ENCODE measurements at regions not wholly inside any gene's neighbourhood (a gene's known extent, or its start where the extent isn't known, plus 50 kb on each side); places are given as distances from the start of the nearest gene placed in this dataset.
A peak's percentile ranks its signal among the peaks of the same experiment; 100 is the strongest.
"Not testable (repeated sequence)": the region's sequence is repeated elsewhere in the genome, so short reads cannot be mapped to it uniquely, and the experiment has no call there.

- not testable (repeated sequence) for DNase-seq (ENCODE audit: low read depth)
Observed at GRCh38 chr9:41018948-41019347, 109.5 kb downstream of the FOXD4L6 start.

GRCh38 chr9:41016699-41017098, 111.8 kb downstream of the FOXD4L6 start:
- not testable (repeated sequence) for DNase-seq (ENCODE audit: low read depth)

- DNase-seq (ENCODE audit: low read depth) = not testable (repeated sequence)
Observed at GRCh38 chr9:40999952-41000700, 128.4 kb downstream of the FOXD4L6 start.

- not testable (repeated sequence) for DNase-seq (ENCODE audit: low read depth)
Observed at GRCh38 chr9:40995490-40995889, 133.0 kb downstream of the FOXD4L6 start.

GRCh38 chr9:40993842-40994241, 134.6 kb downstream of the FOXD4L6 start:
- not testable (repeated sequence) for DNase-seq (ENCODE audit: low read depth)

- DNase-seq (ENCODE audit: low read depth) = not testable (repeated sequence)
Observed at GRCh38 chr9:40993375-40993774, 135.1 kb downstream of the FOXD4L6 start.

GRCh38 chr9:40992472-40992821, 136.0 kb downstream of the FOXD4L6 start:
- DNase-seq (ENCODE audit: low read depth) = not testable (repeated sequence)

GRCh38 chr9:40991741-40992471, 136.6 kb downstream of the FOXD4L6 start:
- DNase-seq (ENCODE audit: low read depth) = peak; percentile 97

GRCh38 chr9:40991100-40991740, 137.3 kb downstream of the FOXD4L6 start:
- DNase-seq (ENCODE audit: low read depth) = not testable (repeated sequence)

- DNase-seq (ENCODE audit: low read depth) = not testable (repeated sequence)
Observed at GRCh38 chr9:40986332-40986731, 142.1 kb downstream of the FOXD4L6 start.

- DNase-seq (ENCODE audit: low read depth) = not testable (repeated sequence)
Observed at GRCh38 chr9:40975351-40975750, 153.1 kb downstream of the FOXD4L6 start.

GRCh38 chr9:40974912-40975311, 153.6 kb downstream of the FOXD4L6 start:
- not testable (repeated sequence) for DNase-seq (ENCODE audit: low read depth)

GRCh38 chr9:40971773-40972172, 156.7 kb downstream of the FOXD4L6 start:
- DNase-seq (ENCODE audit: low read depth) = not testable (repeated sequence)

- not testable (repeated sequence) for DNase-seq (ENCODE audit: low read depth)
Observed at GRCh38 chr9:40970340-40970739, 158.1 kb downstream of the FOXD4L6 start.

GRCh38 chr9:40962461-40962860, 166.0 kb downstream of the FOXD4L6 start:
- DNase-seq (ENCODE audit: low read depth) = not testable (repeated sequence)

GRCh38 chr9:40951876-40952494, 176.5 kb downstream of the FOXD4L6 start:
- DNase-seq (ENCODE audit: low read depth) = not testable (repeated sequence)

- not testable (repeated sequence) for DNase-seq (ENCODE audit: low read depth)
Observed at GRCh38 chr9:40946228-40946627, 182.3 kb downstream of the FOXD4L6 start.

- not testable (repeated sequence) for DNase-seq (ENCODE audit: low read depth)
Observed at GRCh38 chr9:40942730-40943129, 185.8 kb downstream of the FOXD4L6 start.

- not testable (repeated sequence) for DNase-seq (ENCODE audit: low read depth)
Observed at GRCh38 chr9:40939888-40940209, 188.6 kb downstream of the FOXD4L6 start.

GRCh38 chr9:40939201-40939887, 189.1 kb downstream of the FOXD4L6 start:
- DNase-seq (ENCODE audit: low read depth) = not testable (repeated sequence)

GRCh38 chr9:40935336-40935735, 193.1 kb downstream of the FOXD4L6 start:
- no peak for DNase-seq (ENCODE audit: low read depth)

GRCh38 chr9:40934480-40934879, 194.0 kb downstream of the FOXD4L6 start:
- not testable (repeated sequence) for DNase-seq (ENCODE audit: low read depth)
